ENCODE measurements at regions not wholly inside any gene's neighbourhood (a gene's known extent, or its start where the extent isn't known, plus 50 kb on each side); places are given as distances from the start of the nearest gene placed in this dataset.

DNA sequence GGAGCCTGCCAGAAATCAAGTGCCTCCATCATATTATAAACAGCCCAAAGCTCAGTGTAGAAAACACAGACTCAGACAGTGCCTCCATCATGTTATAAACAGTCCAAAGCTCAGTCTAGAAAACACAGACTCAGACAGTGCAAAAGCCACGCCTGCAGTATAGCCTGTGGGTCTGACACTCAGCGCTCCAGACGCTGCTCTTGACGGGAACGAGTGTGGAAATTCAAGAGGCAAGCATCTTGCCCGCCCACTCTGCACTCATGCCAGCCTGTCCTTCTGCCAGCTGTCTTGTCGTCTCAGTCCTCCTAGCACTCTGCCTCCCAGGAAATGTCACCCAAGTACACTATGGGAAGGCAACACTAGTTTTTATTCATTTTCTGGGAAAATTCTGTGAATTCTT, 274.2 kb upstream of the CDH4 start:
- TF ChIP-seq, protein P1, sequence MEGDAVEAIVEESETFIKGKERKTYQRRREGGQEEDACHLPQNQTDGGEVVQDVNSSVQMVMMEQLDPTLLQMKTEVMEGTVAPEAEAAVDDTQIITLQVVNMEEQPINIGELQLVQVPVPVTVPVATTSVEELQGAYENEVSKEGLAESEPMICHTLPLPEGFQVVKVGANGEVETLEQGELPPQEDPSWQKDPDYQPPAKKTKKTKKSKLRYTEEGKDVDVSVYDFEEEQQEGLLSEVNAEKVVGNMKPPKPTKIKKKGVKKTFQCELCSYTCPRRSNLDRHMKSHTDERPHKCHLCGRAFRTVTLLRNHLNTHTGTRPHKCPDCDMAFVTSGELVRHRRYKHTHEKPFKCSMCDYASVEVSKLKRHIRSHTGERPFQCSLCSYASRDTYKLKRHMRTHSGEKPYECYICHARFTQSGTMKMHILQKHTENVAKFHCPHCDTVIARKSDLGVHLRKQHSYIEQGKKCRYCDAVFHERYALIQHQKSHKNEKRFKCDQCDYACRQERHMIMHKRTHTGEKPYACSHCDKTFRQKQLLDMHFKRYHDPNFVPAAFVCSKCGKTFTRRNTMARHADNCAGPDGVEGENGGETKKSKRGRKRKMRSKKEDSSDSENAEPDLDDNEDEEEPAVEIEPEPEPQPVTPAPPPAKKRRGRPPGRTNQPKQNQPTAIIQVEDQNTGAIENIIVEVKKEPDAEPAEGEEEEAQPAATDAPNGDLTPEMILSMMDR (conservative IDR thresholded peaks at IDR 0.05; ENCODE audit: low read depth, low read length): no peak
- TF ChIP-seq EZH2 (IDR thresholded peaks at IDR 0.05; ENCODE audit: low read length, unreplicated experiment) (no peak), EZH2phosphoT487 (IDR thresholded peaks at IDR 0.05; ENCODE audit: borderline replicate concordance, low read length) (no peak)
